IPS-20b (cell line): ENCODE measurements at regions not wholly inside any gene's neighbourhood (a gene's known extent, or its start where the extent isn't known, plus 50 kb on each side); places are given as distances from the start of the nearest gene placed in this dataset.

Experiments used
- H3K27ac ChIP-seq: one replicate; pipeline ENCODE4 v1.5.1; 2013; ENCODE audit warnings: low read length
- H3K27me3 ChIP-seq: 2 replicates; pipeline ENCODE4 v1.6.1; 2013; ENCODE audit warnings: mild to moderate bottlenecking, low read length, inconsistent platforms; ENCODE audit not compliant: insufficient read depth
- H3K36me3 ChIP-seq: 2 replicates; pipeline ENCODE4 v1.6.1; 2013; ENCODE audit warnings: low read depth, mild to moderate bottlenecking, inconsistent platforms, low read length, moderate library complexity; ENCODE audit not compliant: insufficient read depth
- H3K4me1 ChIP-seq: 2 replicates; pipeline ENCODE4 v1.6.1; 2013; ENCODE audit warnings: mild to moderate bottlenecking, control low read depth, inconsistent platforms, low read length, moderate library complexity; ENCODE audit not compliant: insufficient read depth
- H3K4me3 ChIP-seq: 2 replicates; pipeline ENCODE4 v1.5.1; 2013; ENCODE audit warnings: mild to moderate bottlenecking, low read length, inconsistent platforms
- H3K9ac ChIP-seq: 2 replicates; pipeline ENCODE4 v1.6.1; 2013; ENCODE audit warnings: low read depth, mild to moderate bottlenecking, inconsistent platforms, low read length, moderate library complexity
- H3K9me3 ChIP-seq: 2 replicates; pipeline ENCODE4 v1.6.1; 2013; ENCODE audit warnings: mild to moderate bottlenecking, low read depth, low read length, inconsistent platforms; ENCODE audit not compliant: insufficient read depth

- H3K36me3 ChIP-seq: no peaks in the 10 kb centered on the region
- H3K4me3 ChIP-seq: no peak overlapping the region
- no peak overlapping the region for H3K9ac ChIP-seq
- H3K9me3 ChIP-seq: peaks cover 18% of the 10 kb centered on the region
- peaks cover 15% of the 10 kb centered on the region; the same call in 1 of the 2 replicates for H3K4me1 ChIP-seq
- no peak overlapping the region for H3K27ac ChIP-seq
- no peaks in the 10 kb centered on the region for H3K27me3 ChIP-seq
These were observed 348.0 kb downstream of the CTTN start for GRCh38 chr11:70746351-70746750.

- H3K36me3 ChIP-seq: no peaks in the 10 kb centered on the region
- no peak overlapping the region for H3K4me3 ChIP-seq
- H3K9me3 ChIP-seq: peaks cover 23% of the 10 kb centered on the region
These were observed 349.0 kb downstream of the CTTN start for GRCh38 chr11:70747285-70747684.

DNA sequence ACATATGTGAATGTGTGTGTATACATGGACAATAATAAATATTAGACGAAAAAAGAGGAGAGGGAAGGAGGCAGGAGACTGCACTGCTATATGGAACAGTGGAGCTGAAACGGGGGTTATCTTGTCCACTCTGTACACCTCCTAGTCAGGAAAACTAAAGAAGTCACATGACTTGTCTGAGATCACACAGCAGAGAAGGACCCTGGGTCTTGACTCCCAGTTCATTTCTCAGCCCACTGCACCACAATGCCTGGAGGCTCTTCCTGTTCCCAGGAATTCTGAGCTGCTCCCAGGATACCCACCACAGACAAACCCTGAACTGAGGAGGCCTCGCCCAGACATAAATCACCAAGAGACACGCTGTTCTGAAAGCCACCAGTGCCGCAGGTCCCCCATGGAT, 349.6 kb downstream of the CTTN start:
- Histone ChIP-seq H3K36me3 (no peaks in the 10 kb centered on the region), H3K4me1 (peaks cover 4% of the 10 kb centered on the region; the same call in 1 of the 2 replicates), H3K27me3 (no peaks in the 10 kb centered on the region), H3K4me3 (no peak overlapping the region), H3K27ac (no peak overlapping the region), H3K9me3 (peaks cover 23% of the 10 kb centered on the region), H3K9ac (no peak overlapping the region)

More at GRCh38 chr11:70747285-70747684, 349.0 kb downstream of the CTTN start:
- H3K27me3 ChIP-seq: no peaks in the 10 kb centered on the region
- no peak overlapping the region for H3K27ac ChIP-seq
- H3K9ac ChIP-seq: no peak overlapping the region
- peaks cover 8% of the 10 kb centered on the region; the same call in 1 of the 2 replicates for H3K4me1 ChIP-seq

DNA sequence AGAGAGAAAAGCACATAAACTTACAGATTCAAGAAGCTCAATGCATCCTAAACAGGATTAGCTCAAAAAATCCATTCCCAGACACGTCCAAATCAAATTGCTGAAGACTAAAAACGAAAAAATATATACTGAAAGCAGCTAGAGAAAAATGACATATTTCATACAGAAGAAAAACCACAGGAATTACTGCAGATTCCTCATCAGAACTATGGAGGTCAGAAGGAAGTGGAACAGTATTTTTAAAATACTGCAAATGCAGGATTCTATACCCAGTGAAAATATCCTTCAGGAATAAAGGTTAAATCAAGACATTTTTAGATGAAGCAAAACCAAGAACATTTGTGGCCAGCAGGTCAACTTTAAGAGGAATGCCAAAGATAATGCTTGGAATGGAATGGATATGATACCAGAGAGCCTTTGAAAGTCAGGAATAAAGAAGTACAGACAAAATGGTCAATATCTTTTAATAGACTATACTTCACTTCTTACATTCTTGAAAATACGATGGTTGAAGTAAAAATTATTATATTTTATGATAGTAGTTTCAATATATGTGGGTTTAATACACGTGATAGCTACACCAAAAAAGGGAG, 352.9 kb downstream of the CTTN start:
- no peak overlapping the region for H3K9ac ChIP-seq
- no peaks in the 10 kb centered on the region for H3K36me3 ChIP-seq
- no peak overlapping the region for H3K27ac ChIP-seq
- H3K4me1 ChIP-seq: 0 out of 2 replicates have a peak, but pooled peaks cover 4% of the 10 kb centered on the region
- no peaks in the 10 kb centered on the region; the same call in 1 of the 2 replicates for H3K27me3 ChIP-seq
- no peak overlapping the region for H3K4me3 ChIP-seq
- H3K9me3 ChIP-seq: peaks cover 23% of the 10 kb centered on the region

DNA sequence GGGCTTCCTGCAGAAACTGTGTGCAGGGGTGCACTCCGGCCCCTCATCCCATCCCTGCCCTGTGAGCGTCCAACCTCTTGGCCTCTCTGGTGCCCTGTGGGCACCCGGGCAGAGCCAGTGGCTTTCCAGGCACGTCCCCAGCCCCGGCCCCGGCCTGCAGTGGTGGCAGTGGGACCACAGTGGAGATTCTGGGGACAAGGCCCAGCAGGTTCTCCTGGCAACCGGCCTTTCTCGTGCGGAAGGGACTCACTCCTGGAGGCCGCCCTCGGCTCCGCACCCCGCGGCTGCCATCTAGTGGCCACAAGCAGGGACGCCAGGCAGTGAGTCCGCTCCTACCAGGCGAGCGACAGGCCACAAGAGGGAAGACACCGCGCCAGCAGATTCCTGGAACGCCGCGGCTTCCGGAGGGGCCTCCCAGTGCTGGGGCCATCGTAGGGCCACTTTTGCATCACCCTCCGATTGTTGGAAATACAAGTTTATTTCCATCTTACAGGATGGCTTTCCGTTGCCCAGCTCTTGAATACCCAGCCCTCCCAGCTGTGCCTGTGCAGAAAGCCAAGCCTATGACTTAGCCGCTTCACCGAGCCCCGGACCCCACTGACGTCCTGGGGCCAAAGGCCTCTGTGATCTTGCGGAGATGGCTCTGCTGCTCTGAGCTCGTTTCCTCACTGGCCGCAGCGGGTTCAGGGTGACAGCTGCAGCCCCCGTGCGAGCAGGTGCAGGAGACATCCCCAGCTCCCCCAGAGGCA, 357.3 kb downstream of the CTTN start:
- Histone ChIP-seq H3K36me3 (no peaks in the 10 kb centered on the region), H3K9me3 (peaks cover 13% of the 10 kb centered on the region), H3K9ac (peak overlapping the region; percentile 32; the same call in 1 of the 2 replicates), H3K4me1 (peaks cover 11% of the 10 kb centered on the region), H3K27ac (no peak overlapping the region), H3K4me3 (no peak overlapping the region), H3K27me3 (no peaks in the 10 kb centered on the region; the same call in 1 of the 2 replicates)

GRCh38 chr11:70756341-70756740, 358.0 kb downstream of the CTTN start:
- Histone ChIP-seq H3K36me3 (no peaks in the 10 kb centered on the region), H3K4me1 (peaks cover 12% of the 10 kb centered on the region), H3K9me3 (peaks cover 6% of the 10 kb centered on the region), H3K4me3 (no peak overlapping the region), H3K9ac (no peak overlapping the region), H3K27me3 (no peaks in the 10 kb centered on the region; the same call in 1 of the 2 replicates), H3K27ac (no peak overlapping the region)

DNA sequence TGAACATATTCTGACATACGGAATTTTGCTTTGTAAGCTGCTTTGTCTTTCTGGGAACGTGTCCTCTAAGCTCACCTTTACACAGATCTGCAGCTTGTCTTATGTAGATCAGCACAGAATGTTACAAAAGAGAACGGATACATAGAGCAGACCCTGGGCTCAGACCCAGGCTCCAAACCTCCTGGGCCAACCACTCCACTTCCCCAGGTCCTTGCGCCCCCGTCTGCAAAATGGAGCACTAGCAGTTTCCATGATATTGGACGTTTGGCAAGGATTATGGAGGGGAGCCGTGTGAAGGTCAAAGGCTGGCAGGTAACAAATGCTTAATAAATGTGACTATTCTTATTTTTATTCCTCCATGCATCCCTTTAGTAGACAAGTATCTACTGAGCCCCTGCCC, 358.4 kb downstream of the CTTN start:
- no peaks in the 10 kb centered on the region for H3K36me3 ChIP-seq
- no peaks in the 10 kb centered on the region; the same call in 1 of the 2 replicates for H3K27me3 ChIP-seq
- no peak overlapping the region for H3K9ac ChIP-seq
- H3K9me3 ChIP-seq: peaks cover 1% of the 10 kb centered on the region; the same call in 1 of the 2 replicates
- H3K4me1 ChIP-seq: peaks cover 12% of the 10 kb centered on the region
- H3K27ac ChIP-seq: no peak overlapping the region
- H3K4me3 ChIP-seq: no peak overlapping the region

- H3K27me3 ChIP-seq: no peaks in the 10 kb centered on the region; the same call in 1 of the 2 replicates
- H3K9me3 ChIP-seq: no peaks in the 10 kb centered on the region
- peaks cover 12% of the 10 kb centered on the region for H3K4me1 ChIP-seq
- H3K4me3 ChIP-seq: no peak overlapping the region
- H3K27ac ChIP-seq: no peak overlapping the region
- no peaks in the 10 kb centered on the region for H3K36me3 ChIP-seq
- no peak overlapping the region for H3K9ac ChIP-seq
These were observed 358.9 kb downstream of the CTTN start for GRCh38 chr11:70757241-70757640.

- H3K27me3 ChIP-seq: no peaks in the 10 kb centered on the region; the same call in 1 of the 2 replicates
- peaks cover 12% of the 10 kb centered on the region for H3K4me1 ChIP-seq
- no peak overlapping the region for H3K27ac ChIP-seq
- H3K9me3 ChIP-seq: no peaks in the 10 kb centered on the region
- H3K36me3 ChIP-seq: no peaks in the 10 kb centered on the region
- H3K4me3 ChIP-seq: no peak overlapping the region
- H3K9ac ChIP-seq: no peak overlapping the region
These were observed 359.9 kb downstream of the CTTN start for GRCh38 chr11:70758206-70758605.

- peaks cover 12% of the 10 kb centered on the region for H3K4me1 ChIP-seq
- no peaks in the 10 kb centered on the region for H3K9me3 ChIP-seq
- H3K27ac ChIP-seq: no peak overlapping the region
- H3K27me3 ChIP-seq: no peaks in the 10 kb centered on the region; the same call in 1 of the 2 replicates
- H3K9ac ChIP-seq: no peak overlapping the region
- no peaks in the 10 kb centered on the region for H3K36me3 ChIP-seq
- no peak overlapping the region for H3K4me3 ChIP-seq
These were observed 361.5 kb downstream of the CTTN start for GRCh38 chr11:70759846-70760245.

GRCh38 chr11:70760416-70761020, 362.2 kb downstream of the CTTN start:
- Histone ChIP-seq H3K9me3 (no peaks in the 10 kb centered on the region), H3K4me1 (peaks cover 12% of the 10 kb centered on the region), H3K4me3 (no peak overlapping the region), H3K27ac (no peak overlapping the region), H3K27me3 (no peaks in the 10 kb centered on the region; the same call in 1 of the 2 replicates), H3K36me3 (no peaks in the 10 kb centered on the region), H3K9ac (no peak overlapping the region)
